ENCODE measurements at regions not wholly inside any gene's neighbourhood (a gene's known extent, or its start where the extent isn't known, plus 50 kb on each side); places are given as distances from the start of the nearest gene placed in this dataset.

- TF ChIP-seq CTCF (conservative IDR thresholded peaks at IDR 0.05), result no peak
- no peak for TF ChIP-seq EZH2 (IDR thresholded peaks at IDR 0.05; ENCODE audit: low read depth)
Observed at GRCh38 chr14:58752289-58752688, 114.5 kb downstream of the DACT1 start.
